ENCODE measurements at regions not wholly inside any gene's neighbourhood (a gene's known extent, or its start where the extent isn't known, plus 50 kb on each side); places are given as distances from the start of the nearest gene placed in this dataset.
"Not testable (repeated sequence)": the region's sequence is repeated elsewhere in the genome, so short reads cannot be mapped to it uniquely, and the experiment has no call there.

DNA sequence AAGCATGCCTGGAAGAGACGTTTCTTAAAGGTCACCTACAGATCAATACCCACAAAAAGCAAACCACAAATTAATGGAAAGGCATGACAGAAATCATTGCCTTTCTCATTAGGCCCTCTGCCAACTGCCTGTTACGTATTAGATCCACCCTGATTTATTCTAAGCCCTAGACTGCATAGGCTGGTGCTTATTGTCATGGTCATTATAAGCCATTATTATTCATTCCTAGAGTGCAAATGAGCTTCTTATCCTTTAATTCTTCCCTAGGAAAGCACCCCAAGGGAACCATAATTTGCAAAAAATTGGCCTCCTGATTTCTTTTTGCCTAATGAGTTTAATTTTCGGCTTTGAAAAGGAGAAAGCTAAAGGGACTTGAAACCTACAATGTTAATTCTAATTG lies 184.2 kb upstream of the GPRIN3 start:
- no peak for DNase-seq

DNA sequence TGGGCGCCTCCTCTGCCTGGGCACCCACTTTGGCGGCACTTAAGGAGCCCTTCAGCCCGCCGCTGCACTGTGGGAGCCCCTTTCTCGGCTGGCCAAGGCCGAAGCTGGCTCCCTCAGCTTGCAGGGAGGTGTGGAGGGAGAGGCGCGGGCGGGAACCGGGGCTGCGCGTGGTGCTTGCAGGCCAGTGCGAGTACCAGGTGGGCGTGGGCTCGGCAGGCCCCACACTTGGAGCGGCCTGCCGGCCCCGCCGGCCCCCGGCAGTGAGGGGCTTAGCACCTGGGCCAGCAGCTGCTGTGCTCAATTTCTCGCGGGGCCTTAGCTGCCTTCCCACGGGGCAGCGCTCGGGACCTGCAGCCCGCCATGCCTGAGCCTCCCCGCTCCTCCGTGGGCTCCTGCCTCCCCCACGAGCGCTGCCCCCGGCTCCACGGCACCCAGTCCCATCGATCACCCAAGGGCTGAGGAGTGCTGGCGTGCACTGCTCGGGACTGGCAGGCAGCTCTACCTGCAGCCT lies 182.4 kb upstream of the GPRIN3 start:
- DNase-seq, result not testable (repeated sequence)

DNA sequence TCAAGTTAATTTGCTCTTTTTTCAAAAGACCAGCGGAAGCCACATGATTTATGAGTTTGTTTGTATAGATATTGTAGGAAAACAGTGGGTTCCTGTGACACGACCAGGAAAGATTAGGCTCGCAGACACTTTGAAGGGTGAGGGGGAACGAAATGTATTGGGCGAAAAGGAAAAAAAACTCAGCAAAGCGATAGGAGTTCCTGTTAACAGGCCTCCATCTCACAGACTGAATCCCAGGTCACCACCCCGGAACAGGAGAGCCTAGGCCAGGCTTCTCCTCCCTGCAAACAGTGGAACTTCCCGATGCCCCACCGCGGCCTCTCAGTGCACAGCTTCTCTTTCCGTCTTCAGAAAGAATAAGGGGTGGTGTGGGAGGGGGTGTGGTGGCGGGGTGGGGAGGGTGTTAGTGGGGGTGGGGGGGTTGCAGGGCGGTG lies 181.8 kb upstream of the GPRIN3 start:
- DNase-seq, result no peak

DNA sequence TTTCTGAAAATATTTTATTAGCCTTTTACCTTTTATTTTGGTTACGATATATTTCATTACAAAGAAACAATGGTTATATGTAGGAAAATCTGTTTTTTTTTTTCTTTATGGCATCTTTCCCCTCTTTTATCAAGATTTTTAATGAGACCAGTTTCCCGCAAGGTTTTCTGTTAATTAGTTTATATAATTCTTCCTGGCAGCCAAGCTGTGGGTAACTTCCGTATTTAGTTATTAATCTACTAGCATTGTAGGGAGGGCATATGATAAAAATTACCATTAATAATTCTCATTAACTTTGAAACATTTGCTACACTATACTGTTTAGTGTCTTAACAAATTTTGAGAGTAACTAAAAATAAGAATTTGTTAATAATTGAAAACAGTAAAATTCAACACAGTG lies 181.1 kb upstream of the GPRIN3 start:
- DNase-seq, result no peak

DNA sequence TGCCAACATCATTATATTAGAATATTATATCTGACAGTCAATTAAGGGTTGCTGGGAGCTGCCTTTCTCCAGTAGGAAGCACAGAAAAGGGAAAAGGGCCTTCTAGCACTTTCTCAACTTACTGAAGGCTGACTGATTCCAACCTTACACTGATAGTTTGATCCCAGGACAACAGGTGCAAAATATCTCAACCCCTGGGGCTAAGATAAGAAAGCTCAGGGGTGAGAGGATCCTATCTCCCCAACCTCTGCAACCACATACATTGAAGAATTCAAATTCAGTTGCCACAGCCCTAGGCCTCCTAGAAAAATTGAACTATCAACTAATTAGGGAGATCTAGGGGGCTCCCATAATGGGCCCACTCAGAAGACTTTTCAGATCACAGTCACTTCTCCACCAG lies 179.1 kb upstream of the GPRIN3 start:
- no peak for DNase-seq

DNA sequence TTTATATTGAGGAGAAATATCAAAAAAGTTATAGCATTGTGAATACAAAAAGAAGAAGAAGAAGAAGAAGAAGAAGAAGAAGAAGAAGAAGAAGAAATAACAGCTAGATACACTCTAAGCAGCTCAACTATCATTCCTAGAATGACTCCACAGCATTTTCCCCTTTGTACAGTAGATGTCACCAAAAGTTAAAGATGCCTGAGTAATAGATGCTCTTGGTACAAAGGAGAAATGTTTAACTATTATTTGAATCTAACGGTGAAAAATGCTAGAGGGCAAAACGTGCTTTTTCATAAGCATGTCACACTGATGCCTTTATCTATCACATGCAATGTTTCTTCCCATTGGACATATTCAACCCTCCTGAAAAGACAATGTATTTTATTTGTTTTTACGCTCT lies 178.4 kb upstream of the GPRIN3 start:
- DNase-seq, result no peak

DNA sequence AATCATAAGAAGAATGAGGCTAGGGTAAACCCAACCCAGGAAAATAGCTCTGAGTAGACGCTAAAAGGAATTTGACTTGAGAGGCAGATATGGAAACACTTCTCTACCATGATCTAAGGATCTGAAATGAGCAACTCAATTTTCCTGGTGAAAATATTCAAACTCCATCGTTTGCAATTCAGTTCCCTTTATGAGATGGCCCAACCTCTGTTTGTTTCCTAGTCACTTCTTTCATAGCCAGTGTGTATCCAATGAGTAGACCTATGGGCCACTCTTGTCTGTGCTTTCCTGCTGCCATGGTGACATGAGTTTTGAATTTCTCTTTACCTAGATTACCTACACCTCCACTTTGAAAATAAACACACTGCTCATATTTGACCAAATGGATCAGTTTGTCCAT lies 176.2 kb upstream of the GPRIN3 start:
- no peak for DNase-seq

DNA sequence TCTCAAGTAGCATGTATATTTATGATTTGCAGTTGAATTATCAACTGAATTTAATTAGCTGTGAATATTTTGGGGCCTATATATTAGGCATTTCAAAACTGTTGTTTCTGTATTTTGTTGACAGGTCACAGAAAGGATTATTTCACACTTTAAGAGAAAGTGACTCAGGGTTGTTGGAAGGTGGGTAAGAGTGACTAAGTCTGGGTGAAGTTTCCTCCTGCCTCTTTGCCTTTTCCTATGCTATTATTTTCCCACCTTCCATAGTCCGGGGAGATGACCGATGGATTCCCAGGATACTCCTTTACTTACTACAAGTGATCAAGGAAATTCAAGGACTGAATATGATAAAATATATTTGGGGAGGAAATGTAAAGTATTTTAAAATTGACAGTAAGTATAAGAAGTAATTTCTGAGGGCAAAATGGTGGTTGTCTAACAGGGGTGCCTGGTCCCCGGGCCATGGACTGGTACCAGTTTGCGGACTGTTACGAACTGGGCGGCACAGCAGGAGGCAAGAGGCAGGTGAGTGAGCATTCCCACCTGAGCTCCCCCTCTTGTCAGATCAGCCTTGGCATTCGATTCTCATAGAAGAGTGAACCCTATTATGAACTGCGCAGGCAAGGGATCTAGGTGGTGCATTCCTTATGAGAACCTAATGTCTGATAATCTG lies 175.5 kb upstream of the GPRIN3 start:
- DNase-seq, result no peak

DNA sequence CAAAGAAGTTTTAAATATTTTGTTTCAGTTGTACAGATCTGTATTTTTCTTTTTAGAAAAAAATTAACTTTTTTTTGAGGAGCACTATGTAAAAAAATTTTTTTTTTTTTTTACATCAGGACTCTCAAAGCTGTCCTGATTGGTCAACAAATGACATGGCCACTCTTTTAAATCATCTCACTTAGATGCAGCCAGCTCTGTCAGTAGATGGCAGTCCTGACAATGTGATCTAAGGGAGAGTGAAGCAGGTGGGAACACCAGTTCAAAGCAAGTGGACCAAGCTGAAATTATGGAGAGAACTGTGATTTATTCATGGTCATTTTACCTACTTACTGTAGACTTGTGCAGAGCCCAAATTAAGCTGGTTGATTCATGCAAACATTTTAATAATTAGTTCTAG lies 174.7 kb upstream of the GPRIN3 start:
- DNase-seq, result no peak

DNA sequence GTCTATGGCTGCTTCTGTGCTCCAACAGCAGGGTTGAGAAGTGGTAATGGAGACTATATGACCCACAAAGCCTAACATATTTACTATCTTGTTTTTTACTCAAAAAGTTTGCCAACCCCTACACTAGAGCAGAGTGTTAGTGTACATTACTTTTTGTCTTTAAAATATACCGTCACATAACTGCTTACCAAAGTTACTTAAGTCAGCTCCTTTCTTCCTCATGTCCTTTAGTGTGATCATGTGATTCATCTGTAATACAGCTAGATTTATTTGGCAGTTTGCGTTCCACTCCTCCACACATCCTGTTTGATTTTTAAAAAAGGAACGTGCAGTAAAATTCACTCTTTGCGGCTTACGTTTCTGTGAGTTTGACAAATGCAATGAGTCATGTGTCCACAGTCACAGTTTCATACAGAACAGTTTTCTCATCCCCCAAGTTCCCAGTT lies 162.4 kb upstream of the GPRIN3 start:
- DNase-seq, result no peak

DNA sequence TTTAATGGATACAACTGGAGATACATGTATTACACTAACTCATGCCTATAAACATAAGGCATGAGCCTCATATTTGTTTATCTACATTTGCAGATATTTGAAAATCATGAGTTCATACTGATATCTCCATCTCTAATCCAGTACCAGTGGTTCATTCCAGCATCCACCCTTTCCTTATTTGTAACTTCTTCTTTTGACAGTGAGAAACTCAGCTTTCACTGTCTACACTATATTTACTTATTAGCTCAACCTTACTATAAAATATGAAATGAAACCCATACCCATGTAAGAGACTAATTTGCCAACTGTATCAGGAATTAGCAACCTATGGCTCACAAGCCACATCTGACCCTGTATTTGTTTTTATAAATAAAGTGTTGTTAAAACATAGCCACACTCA lies 161.9 kb upstream of the GPRIN3 start:
- DNase-seq, result no peak

DNA sequence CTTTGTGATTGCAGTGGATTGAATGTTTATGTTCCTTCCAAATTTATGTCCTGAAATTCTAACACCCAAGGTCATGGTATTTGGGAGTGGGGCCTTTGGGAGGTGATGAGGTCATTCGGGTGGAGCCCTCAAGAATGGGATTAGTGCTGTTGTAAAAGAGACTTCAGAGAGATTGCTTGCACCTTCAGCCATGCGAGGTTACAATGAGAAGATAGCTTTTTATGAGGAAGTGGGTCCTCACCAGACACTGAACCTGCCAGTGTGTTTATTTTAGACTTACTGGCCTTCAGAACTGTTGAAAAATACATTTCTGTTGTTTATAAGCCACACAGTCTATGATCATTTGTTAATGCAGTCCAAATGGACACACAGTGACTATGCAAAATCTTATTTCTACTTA lies 161.0 kb upstream of the GPRIN3 start:
- no peak for DNase-seq

DNA sequence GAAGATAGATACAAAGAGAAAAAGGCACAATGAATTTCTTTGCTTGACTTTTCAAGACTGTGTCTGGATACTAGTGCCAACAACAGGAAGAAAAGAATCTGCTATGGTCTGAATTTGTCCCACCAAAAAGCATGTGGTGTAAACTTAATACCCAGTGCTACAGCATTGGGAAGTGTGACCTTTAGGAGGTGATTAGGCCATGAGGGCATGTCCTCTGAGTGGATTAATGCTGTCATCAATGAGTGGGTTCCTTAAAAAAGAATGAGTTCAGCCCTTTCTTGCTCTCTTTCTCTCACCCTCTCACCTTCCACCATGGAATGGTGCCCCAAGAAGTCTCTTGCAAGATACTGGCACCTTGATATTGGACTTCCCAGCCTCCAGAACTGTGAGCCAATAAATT lies 155.7 kb upstream of the GPRIN3 start:
- DNase-seq, result no peak

DNA sequence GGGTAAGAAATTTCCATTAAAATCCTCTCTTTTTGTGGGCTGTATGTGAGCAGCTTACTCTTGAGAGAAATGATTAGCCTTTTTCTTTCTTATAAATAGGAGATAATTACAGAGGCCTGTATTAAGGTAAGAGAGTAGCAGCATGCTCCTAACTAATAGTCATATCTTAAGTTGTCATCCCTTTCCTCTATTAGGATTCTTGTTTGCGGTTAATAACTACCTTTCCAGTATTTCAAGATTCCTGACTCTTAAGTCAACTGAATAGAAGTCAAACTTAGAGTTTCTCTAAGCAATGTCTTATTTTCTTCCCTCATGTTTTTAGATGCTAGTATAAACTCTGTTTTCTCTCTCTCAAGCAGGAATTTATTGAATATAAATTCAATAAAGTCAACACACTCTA lies 139.9 kb upstream of the GPRIN3 start:
- no peak for DNase-seq

DNA sequence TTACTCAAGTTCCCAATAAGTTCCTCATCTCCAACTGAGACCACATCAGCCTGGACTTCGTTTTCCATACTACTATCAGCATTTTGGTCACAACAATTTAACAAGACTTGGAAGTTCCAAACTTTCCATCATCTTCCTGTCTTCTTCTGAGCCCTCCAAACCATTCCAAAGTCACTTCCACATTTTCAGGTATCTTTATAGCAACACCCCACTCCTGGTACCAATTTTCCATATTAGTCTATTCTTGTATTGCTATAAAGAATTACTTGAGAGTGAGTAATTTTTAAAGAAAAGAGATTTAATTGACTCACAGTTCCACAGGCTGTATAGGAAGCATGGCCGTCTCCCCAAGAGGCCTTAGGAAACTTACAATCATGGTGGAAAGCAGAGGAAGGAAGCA lies 138.6 kb upstream of the GPRIN3 start:
- DNase-seq, result no peak

DNA sequence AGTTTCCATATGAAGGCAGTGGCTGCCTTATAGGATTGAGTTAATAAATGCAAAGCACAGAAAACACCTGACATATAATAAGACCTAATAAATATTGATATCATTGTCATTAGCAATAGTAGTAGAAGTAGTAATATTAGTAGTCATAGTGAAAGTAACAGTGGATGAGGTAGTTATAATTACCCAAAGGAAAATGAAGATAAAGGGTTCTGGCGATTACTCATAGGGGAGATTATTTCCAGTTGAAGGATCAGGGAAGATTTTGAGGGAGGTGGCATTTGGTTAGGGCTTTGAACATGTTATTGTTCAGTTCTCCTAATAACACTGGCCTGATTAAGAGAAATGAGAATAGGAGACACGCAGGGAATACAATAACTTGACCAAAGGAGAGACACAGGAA lies 131.9 kb upstream of the GPRIN3 start:
- DNase-seq, result no peak

DNA sequence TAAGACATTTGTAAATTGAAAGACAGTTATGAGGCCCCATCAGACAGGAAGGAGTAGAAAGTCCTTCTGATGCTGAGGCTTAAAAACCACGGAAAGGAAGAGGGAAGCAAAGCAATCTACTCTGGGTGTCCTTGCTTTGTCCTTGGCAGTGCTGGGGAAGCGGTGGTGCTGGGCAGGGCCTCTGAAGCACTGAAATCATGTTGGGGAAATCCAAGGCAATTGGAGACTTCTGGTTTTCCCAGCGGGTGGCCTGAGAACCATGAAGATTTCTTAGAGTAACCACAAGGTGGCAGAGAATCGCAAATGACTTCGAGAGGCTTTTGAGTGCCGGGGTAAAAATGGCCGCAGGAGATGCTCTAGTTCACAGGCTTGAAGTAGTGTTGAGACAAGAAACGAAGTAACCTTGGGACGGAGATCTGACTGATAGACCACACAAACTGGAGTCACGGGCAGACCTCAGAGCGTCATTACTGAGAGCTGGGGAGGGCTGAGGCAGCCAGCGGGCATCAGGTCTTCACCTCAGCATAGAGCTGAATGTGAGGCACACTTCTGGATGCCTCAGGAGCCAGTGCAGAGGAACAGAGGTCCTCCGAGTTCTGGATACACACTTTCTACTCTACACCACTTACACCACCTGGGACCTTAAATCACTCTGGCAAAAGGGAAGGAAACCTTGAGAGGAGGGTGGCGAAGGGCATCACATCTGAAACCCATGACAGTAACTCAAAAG lies 130.7 kb upstream of the GPRIN3 start:
- DNase-seq, result peak; percentile 57

DNA sequence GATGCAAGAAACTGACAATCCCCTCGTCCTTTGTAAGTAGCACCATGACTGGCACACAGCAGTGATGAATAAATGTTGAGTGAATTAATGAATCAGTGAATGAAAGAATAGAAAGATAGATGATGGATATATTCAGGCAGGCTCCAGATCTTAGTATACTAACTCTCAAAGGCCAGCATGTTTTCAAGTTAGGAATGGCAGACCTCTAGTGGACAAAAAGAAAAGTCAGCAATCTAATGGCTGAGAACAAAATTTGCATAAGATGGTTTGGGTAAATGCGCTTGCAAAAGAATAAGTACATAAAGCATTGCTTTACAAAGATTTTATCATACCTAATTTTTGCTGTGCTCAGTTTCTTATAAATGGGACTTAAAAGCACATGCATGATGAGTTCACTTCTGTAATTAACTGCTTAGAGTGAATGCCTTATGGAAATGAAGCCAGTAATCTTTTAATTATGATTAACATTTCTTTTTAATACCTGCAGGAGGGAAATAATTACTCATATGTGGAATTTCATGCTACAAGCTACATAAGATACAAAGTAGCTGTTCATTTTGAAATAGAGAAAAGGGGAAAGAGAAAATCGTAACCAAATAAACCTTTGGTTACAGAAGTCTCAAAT lies 126.9 kb upstream of the GPRIN3 start:
- no peak for DNase-seq

DNA sequence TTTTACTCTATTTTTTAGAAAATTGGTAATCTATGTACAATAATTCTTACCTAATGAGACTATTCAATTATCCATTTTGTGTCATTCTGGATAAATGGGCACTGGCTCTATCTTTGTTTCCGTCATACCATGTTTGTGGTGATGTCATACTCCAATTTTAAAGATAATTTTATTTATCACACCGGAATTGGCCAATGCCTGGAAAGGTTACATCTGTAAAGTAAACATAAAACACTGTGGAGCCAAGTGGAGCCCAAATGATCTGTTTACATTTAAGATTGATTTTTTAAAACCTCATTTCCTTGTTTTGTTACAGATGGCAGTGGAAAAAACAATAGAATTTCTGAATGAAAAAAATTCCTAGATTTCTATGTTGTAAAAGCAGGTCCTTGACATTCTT lies 120.2 kb upstream of the GPRIN3 start:
- no peak for DNase-seq

DNA sequence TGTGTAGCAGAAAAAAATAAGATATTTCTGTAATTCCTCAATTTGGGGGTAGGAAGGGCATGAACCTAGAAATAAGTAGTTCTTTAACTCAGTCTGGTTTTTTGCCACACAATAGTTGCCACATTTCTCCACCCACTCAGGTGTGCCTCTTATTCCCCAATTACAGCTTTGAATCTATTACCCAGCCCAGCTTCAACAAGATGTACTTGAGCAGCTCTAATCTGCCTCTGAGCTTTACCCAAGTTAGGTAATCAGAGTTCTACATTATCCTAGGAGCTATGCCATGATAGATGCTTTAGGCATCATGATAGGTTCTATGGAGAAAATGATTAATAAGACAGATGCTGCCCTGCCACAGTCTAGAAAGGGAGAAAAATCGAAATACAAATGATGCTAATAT lies 117.4 kb upstream of the GPRIN3 start:
- DNase-seq, result no peak

DNA sequence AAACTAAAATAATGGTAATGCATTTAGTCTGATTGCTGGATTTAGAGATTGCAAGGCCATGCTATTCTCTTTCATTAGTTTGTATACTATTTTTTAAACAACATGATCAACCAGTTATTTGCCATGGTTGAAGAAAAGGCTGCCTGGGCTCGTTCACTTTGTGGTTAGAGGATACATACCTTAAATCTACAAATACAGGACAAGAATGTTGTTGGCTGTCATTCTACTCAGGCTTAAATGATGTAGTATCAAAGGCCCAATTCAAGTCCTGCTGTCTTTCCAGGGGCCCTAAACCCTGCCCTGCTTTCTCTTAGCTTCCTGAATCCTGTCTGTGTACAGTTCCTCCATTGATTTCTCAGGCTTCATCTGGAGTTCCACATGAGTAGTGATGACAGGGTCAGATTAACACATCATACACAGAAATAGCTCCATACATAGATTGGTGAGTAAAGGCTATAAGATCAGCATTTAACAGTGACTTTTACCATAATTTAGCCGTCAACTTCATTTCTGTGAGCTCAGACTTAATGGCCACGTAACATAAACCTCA lies 114.9 kb upstream of the GPRIN3 start:
- DNase-seq, result no peak

DNA sequence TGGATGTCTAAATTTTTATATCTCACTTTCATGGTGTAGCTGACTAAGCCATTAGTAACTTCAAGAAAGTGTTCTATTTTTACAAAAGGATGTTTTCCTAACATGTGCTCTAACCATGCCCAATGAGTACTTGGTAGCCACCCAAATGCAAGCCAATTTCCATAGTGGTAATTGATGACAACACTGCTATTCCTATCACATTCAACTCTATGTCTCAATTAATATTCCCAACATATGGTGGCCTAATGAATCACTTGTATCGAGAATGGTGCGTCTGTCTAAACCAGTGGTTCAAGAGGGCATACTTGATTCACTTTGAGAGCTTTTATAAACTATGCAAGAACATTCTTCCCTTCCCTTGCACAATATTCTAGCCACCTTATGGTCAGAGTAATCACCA lies 112.9 kb upstream of the GPRIN3 start:
- DNase-seq, result no peak

DNA sequence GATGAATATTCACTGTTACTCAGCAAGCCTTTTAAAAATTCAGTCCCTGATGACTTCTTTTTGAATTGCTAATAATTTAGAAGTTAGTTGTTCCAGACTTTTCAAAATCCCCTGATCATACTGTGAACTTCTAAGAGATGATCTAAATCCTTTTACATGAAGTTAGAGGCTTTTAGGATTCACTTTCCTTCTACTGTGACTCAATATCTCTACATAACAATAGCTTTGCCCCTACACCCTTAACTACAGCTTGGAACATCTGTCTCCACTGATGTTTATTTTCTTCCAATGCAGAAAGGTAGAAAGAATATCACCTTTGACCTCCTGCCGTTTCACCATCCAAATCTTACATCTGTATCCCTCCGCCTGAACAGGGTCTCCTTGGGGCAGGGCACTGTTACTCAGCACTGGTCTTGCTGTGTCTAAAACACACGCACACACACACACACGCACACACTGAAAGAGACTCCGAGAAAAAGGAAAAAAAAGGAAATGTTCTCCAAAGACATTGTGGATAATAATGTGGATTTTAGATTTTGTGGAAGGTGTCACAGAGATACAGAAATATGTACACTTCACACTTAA lies 111.6 kb upstream of the GPRIN3 start:
- no peak for DNase-seq

DNA sequence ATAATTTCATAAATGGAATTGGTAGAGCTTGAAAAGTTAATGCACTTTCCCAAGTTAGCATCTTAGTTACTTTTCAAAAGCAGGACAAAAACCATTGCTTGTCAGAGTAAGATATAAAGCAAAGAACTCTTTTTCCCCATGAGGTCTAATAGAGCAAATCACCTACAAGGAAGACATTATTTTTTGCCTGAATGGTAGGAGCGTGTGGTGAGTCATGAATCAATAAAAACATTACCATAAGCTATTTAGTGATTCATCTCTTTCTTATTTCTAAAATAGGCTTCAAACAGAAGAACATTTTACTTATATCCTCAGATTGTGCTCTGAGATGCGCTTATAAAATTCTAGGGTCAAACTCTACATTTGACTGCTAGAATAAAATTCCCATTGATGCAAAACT lies 109.4 kb upstream of the GPRIN3 start:
- no peak for DNase-seq
